HepG2 (cell line): ENCODE measurements at regions not wholly inside any gene's neighbourhood (a gene's known extent, or its start where the extent isn't known, plus 50 kb on each side); places are given as distances from the start of the nearest gene placed in this dataset.

Experiments
- AGO1 ChIP-seq: fragments of 200-400 bp; formaldehyde crosslinking; IDR thresholded peaks from 2 replicates; pipeline ENCODE4 v1.6.1; 2017; ENCODE audit warnings: mild to moderate bottlenecking, low read depth, low read length, moderate library complexity; ENCODE audit not compliant: poor library complexity, severe bottlenecking
- ASH2L ChIP-seq: fragments of 300-600, 200-600 bp; sonication (generic); IDR thresholded peaks from 2 replicates; pipeline ENCODE4 v1.7.0; 2017; ENCODE audit warnings: low read depth, mild to moderate bottlenecking, moderate library complexity, mixed read lengths, low read length; ENCODE audit not compliant: insufficient read length
- ATF7 ChIP-seq, 2 experiments: fragments of 450-650 bp in 1 of 2; sonication (generic) in 1 of 2; formaldehyde crosslinking in 1 of 2; IDR thresholded peaks; 2 replicates each; pipeline versions ENCODE4 v1.4.0 to v1.6.1; 2016 to 2020; ENCODE audit warnings: antibody characterized with exemption in 1 of 2, mild to moderate bottlenecking in 1 of 2, missing genetic modification reagents in 1 of 2
- FOXK2 ChIP-seq: fragments of 450-650 bp; IDR thresholded peaks from 2 replicates; pipeline ENCODE4 v1.6.1; 2016
- FOXP1 ChIP-seq, 2 experiments: fragments of 450-650 bp in 1 of 2; IDR thresholded peaks; 2 replicates each; pipeline ENCODE4 v1.6.1; 2017 to 2018; ENCODE audit warnings: antibody characterized with exemption in 1 of 2
- HNF4G ChIP-seq, 2 experiments: sonication (generic) in 1 of 2; formaldehyde crosslinking in 1 of 2; IDR thresholded peaks; 2 replicates each; pipeline versions ENCODE4 v1.4.0 to v1.6.1; 2011 to 2020; ENCODE audit warnings: borderline replicate concordance in 2 of 2, low read depth in 2 of 2, mild to moderate bottlenecking in 2 of 2, low read length in 1 of 2, missing genetic modification reagents in 1 of 2, moderate library complexity in 1 of 2
- ISX ChIP-seq: sonication (generic); formaldehyde crosslinking; conservative IDR thresholded peaks from 2 replicates; pipeline ENCODE4 v1.5.0; 2020; ENCODE audit warnings: missing genetic modification reagents
- RFX3 ChIP-seq: IDR thresholded peaks from 2 replicates; pipeline ENCODE4 v1.6.1; 2016; ENCODE audit warnings: missing biosample characterization, missing genetic modification reagents
- SALL2 ChIP-seq: sonication (generic); formaldehyde crosslinking; IDR thresholded peaks from 2 replicates; pipeline ENCODE4 v1.8.1; 2023; ENCODE audit warnings: mild to moderate bottlenecking, missing genetic modification reagents, inconsistent platforms
- SMARCC2 ChIP-seq: fragments of 450-650 bp; IDR thresholded peaks from 2 replicates; pipeline ENCODE4 v1.6.1; 2017; ENCODE audit warnings: antibody characterized with exemption, mild to moderate bottlenecking
- SOX6 ChIP-seq, 2 experiments: fragments of 450-650 bp in 1 of 2; sonication (generic) in 1 of 2; formaldehyde crosslinking in 1 of 2; IDR thresholded peaks; 2 replicates each; pipeline versions ENCODE4 v1.4.0 to v1.6.1; 2017 to 2020; ENCODE audit warnings: antibody characterized with exemption in 1 of 2, mild to moderate bottlenecking in 1 of 2, missing genetic modification reagents in 1 of 2
- TBX3 ChIP-seq: fragments of 450-650 bp; IDR thresholded peaks from 2 replicates; pipeline ENCODE4 v1.6.1; 2017; ENCODE audit warnings: antibody characterized with exemption, mild to moderate bottlenecking, inconsistent platforms, borderline replicate concordance
- ZBTB8A ChIP-seq: sonication (generic); formaldehyde crosslinking; IDR thresholded peaks from 2 replicates; pipeline ENCODE4 v1.4.0; 2020; ENCODE audit warnings: mild to moderate bottlenecking, low read depth, missing genetic modification reagents, borderline replicate concordance
- ZFP36L1 ChIP-seq: sonication (generic); formaldehyde crosslinking; IDR thresholded peaks from 2 replicates; pipeline ENCODE4 v1.8.0; 2022; ENCODE audit warnings: mild to moderate bottlenecking, missing genetic modification reagents, moderate library complexity
- ZKSCAN8 ChIP-seq: IDR thresholded peaks from 2 replicates; pipeline ENCODE4 v1.6.1; 2016; ENCODE audit warnings: borderline replicate concordance, missing genetic modification reagents, missing compliant biosample characterization
- ZNF790 ChIP-seq: sonication (generic); formaldehyde crosslinking; IDR thresholded peaks from 2 replicates; pipeline ENCODE4 v1.8.0; 2022; ENCODE audit warnings: missing genetic modification reagents, mild to moderate bottlenecking, borderline replicate concordance
- TF ChIP-seq, protein P1 (sequence below): sonication (generic); formaldehyde crosslinking; IDR thresholded peaks from 2 replicates; pipeline ENCODE4 v1.8.0; 2022; ENCODE audit warnings: mild to moderate bottlenecking, missing genetic modification reagents; ENCODE audit not compliant: insufficient replicate concordance
- TF ChIP-seq, protein P2 (sequence below): sonication (generic); formaldehyde crosslinking; IDR thresholded peaks from 2 replicates; pipeline ENCODE4 v1.5.0; 2020; ENCODE audit warnings: mild to moderate bottlenecking, missing genetic modification reagents, moderate library complexity
- TF ChIP-seq, protein P3 (sequence below): sonication (generic); formaldehyde crosslinking; IDR thresholded peaks from 2 replicates; pipeline ENCODE4 v1.4.0; 2020; ENCODE audit warnings: missing genetic modification reagents, mild to moderate bottlenecking, borderline replicate concordance

DNA sequence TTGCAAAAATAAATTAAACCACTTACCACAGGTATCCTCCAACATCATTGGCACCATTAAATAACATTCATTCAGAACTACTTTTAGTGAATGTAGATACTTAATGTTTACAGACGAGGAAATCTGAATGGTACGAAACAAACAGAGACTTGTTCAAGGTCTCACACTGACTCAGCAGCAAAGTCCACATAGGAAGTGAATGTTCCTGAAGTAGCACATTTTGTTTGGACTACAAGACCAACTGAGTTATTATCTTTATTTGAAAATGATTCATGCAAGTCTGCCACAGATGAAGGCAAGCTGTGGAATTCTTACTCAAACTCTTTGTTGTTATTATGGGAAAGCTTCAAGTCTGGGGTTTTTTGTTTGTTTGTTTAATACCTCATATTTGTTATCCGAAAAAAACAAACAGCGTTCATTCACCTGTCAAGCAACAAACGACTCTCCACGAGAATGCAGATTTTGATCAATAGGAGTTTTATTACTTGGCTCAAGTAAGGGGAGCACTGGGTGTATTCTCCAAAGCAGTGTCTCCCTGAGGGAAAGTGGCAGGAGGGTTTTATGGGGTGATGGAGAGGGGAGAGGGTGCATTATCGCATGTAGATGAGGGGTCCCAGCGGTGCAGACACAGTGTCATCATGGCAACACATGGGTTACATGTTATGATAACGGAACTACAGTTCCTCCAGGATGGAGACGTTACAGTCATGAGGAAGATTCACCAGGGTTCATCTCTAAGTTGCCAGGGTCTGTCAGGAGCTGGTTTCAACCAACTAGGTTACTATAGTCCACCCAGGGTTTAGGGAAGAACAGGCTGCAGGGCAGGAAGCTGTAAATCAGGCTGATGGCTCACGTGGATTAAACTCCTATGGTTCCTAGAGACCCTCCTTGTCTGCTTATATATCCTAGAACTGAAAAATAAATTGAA, 147.7 kb upstream of the AKR1E2 start (continued):
- TF ChIP-seq SMARCC2 (no peak), SALL2 (CRISPR knock-in tag) (no peak), SOX6 (IDR thresholded peaks at IDR 0.05) (no peak), SOX6 (CRISPR knock-in tag; IDR thresholded peaks at IDR 0.05) (peak; percentile 17; the same call in 1 of the 2 replicates), FOXP1 (IDR thresholded peaks at IDR 0.05) (no peak), FOXP1 (CRISPR knock-in tag; IDR thresholded peaks at IDR 0.05) (peak; percentile 41; the same call in 1 of the 2 replicates), FOXK2 (no peak), ZNF790 (CRISPR knock-in tag) (no peak), ZKSCAN8 (no peak), ATF7 (IDR thresholded peaks at IDR 0.05) (no peak), ATF7 (CRISPR knock-in tag; IDR thresholded peaks at IDR 0.05) (no peak), AGO1 (no peak), TBX3 (no peak), ISX (CRISPR knock-in tag) (no peak), ZBTB8A (CRISPR knock-in tag) (no peak), RFX3 (CRISPR knock-in tag) (no peak), ZFP36L1 (no peak), HNF4G (IDR thresholded peaks at IDR 0.05; ENCODE audit: borderline replicate concordance, low read depth, low read length) (no peak), HNF4G (CRISPR knock-in tag; IDR thresholded peaks at IDR 0.05; ENCODE audit: borderline replicate concordance, low read depth) (no peak), ASH2L (no peak)
- TF ChIP-seq, protein P1, sequence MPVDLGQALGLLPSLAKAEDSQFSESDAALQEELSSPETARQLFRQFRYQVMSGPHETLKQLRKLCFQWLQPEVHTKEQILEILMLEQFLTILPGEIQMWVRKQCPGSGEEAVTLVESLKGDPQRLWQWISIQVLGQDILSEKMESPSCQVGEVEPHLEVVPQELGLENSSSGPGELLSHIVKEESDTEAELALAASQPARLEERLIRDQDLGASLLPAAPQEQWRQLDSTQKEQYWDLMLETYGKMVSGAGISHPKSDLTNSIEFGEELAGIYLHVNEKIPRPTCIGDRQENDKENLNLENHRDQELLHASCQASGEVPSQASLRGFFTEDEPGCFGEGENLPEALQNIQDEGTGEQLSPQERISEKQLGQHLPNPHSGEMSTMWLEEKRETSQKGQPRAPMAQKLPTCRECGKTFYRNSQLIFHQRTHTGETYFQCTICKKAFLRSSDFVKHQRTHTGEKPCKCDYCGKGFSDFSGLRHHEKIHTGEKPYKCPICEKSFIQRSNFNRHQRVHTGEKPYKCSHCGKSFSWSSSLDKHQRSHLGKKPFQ (CRISPR knock-in tag): no peak
- TF ChIP-seq, protein P2, sequence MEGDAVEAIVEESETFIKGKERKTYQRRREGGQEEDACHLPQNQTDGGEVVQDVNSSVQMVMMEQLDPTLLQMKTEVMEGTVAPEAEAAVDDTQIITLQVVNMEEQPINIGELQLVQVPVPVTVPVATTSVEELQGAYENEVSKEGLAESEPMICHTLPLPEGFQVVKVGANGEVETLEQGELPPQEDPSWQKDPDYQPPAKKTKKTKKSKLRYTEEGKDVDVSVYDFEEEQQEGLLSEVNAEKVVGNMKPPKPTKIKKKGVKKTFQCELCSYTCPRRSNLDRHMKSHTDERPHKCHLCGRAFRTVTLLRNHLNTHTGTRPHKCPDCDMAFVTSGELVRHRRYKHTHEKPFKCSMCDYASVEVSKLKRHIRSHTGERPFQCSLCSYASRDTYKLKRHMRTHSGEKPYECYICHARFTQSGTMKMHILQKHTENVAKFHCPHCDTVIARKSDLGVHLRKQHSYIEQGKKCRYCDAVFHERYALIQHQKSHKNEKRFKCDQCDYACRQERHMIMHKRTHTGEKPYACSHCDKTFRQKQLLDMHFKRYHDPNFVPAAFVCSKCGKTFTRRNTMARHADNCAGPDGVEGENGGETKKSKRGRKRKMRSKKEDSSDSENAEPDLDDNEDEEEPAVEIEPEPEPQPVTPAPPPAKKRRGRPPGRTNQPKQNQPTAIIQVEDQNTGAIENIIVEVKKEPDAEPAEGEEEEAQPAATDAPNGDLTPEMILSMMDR (CRISPR knock-in tag): no peak
- TF ChIP-seq, protein P3, sequence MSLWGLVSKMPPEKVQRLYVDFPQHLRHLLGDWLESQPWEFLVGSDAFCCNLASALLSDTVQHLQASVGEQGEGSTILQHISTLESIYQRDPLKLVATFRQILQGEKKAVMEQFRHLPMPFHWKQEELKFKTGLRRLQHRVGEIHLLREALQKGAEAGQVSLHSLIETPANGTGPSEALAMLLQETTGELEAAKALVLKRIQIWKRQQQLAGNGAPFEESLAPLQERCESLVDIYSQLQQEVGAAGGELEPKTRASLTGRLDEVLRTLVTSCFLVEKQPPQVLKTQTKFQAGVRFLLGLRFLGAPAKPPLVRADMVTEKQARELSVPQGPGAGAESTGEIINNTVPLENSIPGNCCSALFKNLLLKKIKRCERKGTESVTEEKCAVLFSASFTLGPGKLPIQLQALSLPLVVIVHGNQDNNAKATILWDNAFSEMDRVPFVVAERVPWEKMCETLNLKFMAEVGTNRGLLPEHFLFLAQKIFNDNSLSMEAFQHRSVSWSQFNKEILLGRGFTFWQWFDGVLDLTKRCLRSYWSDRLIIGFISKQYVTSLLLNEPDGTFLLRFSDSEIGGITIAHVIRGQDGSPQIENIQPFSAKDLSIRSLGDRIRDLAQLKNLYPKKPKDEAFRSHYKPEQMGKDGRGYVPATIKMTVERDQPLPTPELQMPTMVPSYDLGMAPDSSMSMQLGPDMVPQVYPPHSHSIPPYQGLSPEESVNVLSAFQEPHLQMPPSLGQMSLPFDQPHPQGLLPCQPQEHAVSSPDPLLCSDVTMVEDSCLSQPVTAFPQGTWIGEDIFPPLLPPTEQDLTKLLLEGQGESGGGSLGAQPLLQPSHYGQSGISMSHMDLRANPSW: no peak
